Activated gamma-delta T cell (primary cell): ENCODE measurements at regions not wholly inside any gene's neighbourhood (a gene's known extent, or its start where the extent isn't known, plus 50 kb on each side); places are given as distances from the start of the nearest gene placed in this dataset.

Experiments used
- DNase-seq: peaks from one replicate; lab custom pipeline; 2025; lab: John Stamatoyannopoulos, UW

GRCh38 chr5:124234022-124234769 lies 512.2 kb downstream of the ZNF608 start:
- DNase-seq: no peak

GRCh38 chr5:124232515-124232914 lies 513.9 kb downstream of the ZNF608 start:
- DNase-seq: no peak

GRCh38 chr5:124231802-124232201 lies 514.6 kb downstream of the ZNF608 start:
- DNase-seq: no peak

DNA sequence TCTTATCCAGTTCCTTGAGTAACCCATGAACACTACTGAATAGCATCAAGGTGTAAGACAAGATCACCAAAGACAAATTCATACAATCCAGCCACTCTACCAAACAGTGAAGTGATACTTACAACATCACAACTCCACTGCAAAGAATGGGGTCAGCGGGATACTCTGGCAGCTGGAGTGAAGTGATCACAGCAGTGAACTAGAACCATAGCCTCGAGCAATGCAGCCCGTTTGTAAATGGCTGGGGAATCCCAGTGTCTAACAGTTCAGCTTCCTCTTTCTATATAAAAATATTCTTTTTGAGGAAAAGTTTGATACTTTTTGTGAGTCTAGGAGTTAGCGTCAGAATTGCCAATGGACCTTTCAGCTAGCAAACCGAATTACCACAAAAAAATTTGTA lies 515.2 kb downstream of the ZNF608 start:
- no peak for DNase-seq

DNA sequence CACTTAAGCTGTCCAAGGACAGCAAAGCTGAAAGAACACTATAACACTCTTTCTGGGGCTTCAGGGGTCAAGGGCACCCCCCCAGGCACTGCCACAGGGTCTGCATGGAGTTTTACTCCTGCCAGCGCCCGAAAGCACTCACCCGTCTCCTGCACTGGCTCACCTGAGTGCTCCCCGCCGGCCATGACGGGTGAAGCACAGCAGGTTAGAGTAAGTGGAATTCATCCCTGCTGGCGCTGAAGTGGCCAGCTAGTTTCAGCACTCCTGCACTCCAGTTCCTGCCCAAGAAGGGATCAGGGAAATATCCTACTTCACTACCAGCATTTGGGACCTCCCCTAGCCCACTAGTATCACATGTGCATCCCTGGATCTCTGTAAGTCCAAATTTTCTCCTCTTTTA lies 516.0 kb downstream of the ZNF608 start:
- no peak for DNase-seq

DNA sequence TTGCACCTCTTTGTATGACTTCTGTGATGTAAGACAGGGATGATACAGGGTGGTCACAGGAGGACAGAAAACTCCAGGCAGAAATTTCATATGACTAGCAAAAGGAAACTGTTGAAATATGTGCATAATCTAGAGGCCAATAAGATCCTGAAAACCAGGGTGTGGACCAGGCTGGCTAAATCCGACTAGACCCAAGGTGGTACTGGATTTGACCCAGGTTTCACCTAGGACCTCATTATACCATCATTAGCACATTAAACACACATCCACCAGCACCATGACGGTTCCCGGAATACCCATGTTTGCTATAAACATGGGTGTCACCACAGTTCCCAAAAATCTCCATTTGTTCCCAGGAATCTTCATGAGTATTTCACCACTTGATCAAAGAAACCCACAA lies 517.1 kb downstream of the ZNF608 start:
- DNase-seq: no peak

GRCh38 chr5:124227914-124228313 lies 518.5 kb downstream of the ZNF608 start:
- DNase-seq: no peak

GRCh38 chr5:124220418-124220817 lies 526.0 kb downstream of the ZNF608 start:
- no peak for DNase-seq

- DNase-seq: no peak
These were observed 533.5 kb downstream of the ZNF608 start for GRCh38 chr5:124212934-124213333.

DNA sequence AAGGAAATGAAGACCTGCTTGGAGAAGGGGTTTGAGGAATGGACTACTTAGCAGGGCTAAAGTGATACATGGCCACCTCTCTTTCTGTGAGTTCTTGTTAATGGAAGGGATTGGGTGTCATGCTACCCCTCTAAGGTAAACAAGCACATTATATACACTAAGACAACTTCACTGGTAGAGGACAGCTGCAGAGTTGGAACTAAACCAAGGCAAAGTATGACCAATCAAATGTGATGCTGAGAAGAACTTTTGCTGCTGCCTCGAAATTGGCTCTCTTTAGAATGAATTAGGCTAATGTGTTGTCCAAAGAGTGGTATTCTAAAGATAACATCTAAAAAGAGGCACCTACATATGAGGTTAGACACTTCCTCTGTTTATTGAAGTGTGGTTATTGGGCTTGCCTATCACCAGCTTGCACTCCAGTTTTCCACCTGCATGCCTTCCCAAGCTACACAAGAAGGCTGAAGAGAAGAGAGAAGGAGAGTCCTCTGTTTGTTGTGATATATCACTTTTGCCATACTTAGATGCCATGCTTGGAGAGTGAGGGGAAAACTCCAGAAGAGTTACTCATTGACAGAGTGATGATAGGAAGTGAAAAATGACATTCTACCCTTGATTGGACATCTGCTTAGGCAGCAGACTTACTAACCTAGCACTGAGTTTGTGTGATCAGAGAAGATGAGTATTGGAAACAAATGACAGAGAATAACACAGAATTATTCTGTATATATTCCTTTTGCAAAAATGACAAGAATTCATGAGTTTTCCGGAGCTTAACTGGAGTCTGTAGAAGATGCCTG lies 536.1 kb downstream of the ZNF608 start:
- no peak for DNase-seq

DNA sequence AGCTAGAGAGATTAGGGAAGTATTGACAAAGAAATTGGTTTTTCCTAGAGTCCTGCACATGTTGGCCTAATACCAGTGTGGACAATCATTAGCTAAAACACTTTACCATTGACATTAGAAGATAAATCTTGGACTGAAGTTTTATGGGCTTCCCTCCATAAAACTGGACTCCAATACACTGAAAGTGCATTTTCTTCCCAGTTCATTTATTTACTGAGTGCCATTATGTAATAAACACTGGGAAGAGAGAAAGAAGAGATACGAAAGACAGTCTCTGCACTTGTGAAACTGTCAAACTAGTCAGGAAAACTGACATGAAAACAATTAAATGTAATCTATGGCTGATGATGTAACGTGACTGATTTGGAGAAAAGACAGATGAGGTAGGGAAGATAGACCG lies 539.3 kb downstream of the ZNF608 start:
- DNase-seq: no peak

DNA sequence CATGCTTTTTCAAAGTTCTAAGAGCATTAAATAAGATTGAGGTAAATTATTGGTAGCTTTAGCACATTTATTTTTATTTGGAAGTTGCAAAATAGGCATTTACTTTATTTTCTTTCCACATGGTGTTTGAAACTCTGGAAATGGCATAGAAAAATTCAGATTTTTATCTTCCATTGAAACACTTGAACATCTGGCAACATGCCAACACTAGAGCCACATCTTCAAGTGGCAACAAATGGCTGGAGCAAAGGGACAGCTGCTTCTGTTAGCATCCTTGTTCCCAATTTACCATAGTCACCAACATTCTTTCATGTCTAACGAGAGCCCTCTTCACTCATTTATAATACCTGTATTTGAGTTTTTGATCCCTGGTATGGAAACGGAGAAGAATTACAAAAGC lies 539.9 kb downstream of the ZNF608 start:
- no peak for DNase-seq

DNA sequence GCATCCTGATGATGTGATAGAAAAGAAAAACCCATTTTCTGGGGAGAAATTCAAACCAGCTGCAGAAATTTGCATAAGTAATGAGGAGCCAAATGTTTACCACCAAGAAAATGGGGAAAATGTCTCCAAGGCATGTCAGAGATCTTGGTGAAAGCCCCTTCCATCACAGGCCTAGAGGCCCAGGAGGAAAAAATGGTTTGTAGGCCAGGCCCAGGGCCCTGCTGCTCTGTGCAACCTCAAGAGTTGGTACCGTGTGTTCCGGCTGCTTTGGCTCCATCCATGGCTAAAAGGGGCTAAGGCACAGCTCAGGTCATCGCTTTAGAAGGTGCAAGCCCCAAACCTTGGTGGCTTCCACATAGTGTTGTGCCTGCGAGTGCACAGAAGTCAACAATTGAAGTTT lies 543.1 kb downstream of the ZNF608 start:
- DNase-seq: no peak

- DNase-seq: no peak
These were observed 546.1 kb downstream of the ZNF608 start for GRCh38 chr5:124200381-124200780.

- no peak for DNase-seq
These were observed 546.5 kb downstream of the ZNF608 start for GRCh38 chr5:124199893-124200292.

DNA sequence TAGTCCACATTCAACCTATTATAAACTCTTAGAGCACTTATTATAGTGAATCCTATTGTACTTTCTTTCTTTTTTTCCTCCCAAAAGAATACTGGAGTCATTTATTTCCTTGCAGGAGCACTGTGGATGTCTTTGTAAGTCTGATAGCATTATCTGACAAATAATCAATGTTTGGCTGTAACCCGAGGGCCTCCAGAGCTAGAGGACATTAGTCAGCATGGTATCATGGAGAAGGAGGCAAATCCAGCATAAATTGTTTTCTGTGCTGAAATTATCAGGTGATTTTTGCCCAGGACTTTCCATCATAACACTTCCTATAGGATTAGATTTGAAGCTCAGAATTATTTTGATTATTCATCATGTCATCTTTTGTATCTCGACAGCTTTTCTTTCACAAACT lies 551.0 kb downstream of the ZNF608 start:
- DNase-seq: no peak

- DNase-seq: no peak
These were observed 552.2 kb downstream of the ZNF608 start for GRCh38 chr5:124194282-124194681.

- DNase-seq: no peak
These were observed 553.1 kb downstream of the ZNF608 start for GRCh38 chr5:124193371-124193789.

DNA sequence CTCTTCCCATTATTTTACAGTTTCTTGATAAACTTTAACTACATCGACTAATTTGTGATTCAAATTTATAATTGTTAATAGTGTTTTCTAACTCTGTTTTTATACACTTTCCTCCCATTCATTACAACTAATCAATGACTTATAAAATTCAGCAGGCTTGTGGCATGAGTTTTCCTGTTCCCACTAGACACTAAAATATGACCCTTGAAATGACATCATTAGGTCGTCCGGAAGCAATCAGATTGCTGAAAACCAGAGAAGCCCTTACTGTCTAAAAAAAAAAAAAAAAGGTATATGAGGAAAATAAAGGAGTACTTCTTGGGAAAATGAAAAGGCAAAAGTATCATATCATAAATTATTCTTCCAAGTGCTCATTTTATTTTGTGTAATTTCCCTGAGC lies 553.7 kb downstream of the ZNF608 start:
- no peak for DNase-seq

DNA sequence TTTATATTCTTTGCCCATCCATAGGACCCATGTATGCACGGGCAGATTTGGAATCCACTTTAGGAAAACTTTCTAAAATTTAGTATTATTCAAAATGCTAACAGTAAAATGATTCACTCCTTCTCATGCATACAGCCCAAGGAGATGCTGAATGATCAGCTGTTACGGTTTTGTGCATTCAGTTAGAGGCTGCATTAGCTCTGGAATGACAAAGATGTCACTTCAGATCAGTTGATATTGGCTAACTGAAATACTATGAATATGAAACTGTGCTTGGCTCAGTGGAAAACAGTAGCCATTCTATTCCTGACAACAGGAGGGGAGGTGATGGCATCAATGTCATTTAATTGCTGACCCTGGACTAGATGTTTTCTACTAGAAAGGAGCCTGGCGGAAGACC lies 560.7 kb downstream of the ZNF608 start:
- no peak for DNase-seq

GRCh38 chr5:124182133-124182532 lies 564.3 kb downstream of the ZNF608 start:
- DNase-seq: no peak

- no peak for DNase-seq
These were observed 565.5 kb downstream of the ZNF608 start for GRCh38 chr5:124180875-124181461.

GRCh38 chr5:124180299-124180874 lies 566.1 kb downstream of the ZNF608 start:
- DNase-seq: no peak
